AG09309 (cell line): ENCODE measurements at regions not wholly inside any gene's neighbourhood (a gene's known extent, or its start where the extent isn't known, plus 50 kb on each side); places are given as distances from the start of the nearest gene placed in this dataset.

ENCODE experiments used
- DNase-seq: peaks from one replicate; pipeline ENCODE4 v3.0.0-alpha.2; 2010; ENCODE audit warnings: low read depth
- H3K4me3 ChIP-seq: 2 replicates; pipeline ENCODE4 v1.5.1; 2011; ENCODE audit warnings: mild to moderate bottlenecking, low read depth, low read length, moderate library complexity; ENCODE audit not compliant: control insufficient read depth
- TF ChIP-seq, protein P1 (sequence below): IDR thresholded peaks from 2 replicates; pipeline ENCODE4 v1.5.1; 2011; ENCODE audit warnings: mild to moderate bottlenecking, low read depth, low read length, inconsistent platforms; ENCODE audit not compliant: insufficient read depth, control insufficient read depth; ENCODE audit errors: missing control alignments

DNA sequence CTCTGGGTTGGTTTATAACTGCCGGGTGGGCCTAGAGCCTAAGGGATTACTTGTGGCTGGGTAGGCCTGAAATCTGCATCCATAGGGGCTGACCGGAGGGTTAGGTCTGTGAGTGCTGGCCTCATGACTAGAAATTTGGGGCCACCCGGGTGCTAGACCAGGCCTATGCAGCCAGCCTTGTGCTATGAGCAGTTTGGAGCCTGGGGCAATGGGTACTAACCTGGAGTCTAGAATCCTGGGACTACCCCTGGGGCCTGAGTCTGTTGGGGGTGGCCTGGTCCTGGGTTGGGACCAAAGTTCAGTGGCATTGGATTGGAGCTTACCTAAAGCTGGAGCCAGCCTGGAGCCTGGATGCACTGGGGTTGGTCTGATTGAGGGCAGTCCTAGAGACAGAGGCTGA lies 995.2 kb downstream of the ANKRD7 start:
- H3K4me3 ChIP-seq = no peak overlapping the region
- no peak for DNase-seq
- TF ChIP-seq, protein P1, sequence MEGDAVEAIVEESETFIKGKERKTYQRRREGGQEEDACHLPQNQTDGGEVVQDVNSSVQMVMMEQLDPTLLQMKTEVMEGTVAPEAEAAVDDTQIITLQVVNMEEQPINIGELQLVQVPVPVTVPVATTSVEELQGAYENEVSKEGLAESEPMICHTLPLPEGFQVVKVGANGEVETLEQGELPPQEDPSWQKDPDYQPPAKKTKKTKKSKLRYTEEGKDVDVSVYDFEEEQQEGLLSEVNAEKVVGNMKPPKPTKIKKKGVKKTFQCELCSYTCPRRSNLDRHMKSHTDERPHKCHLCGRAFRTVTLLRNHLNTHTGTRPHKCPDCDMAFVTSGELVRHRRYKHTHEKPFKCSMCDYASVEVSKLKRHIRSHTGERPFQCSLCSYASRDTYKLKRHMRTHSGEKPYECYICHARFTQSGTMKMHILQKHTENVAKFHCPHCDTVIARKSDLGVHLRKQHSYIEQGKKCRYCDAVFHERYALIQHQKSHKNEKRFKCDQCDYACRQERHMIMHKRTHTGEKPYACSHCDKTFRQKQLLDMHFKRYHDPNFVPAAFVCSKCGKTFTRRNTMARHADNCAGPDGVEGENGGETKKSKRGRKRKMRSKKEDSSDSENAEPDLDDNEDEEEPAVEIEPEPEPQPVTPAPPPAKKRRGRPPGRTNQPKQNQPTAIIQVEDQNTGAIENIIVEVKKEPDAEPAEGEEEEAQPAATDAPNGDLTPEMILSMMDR = no peak

GRCh38 chr7:119223930-119224329 lies 999.4 kb downstream of the ANKRD7 start:
- DNase-seq = no peak
- H3K4me3 ChIP-seq = no peak overlapping the region
- TF ChIP-seq, protein P1 = no peak

DNA sequence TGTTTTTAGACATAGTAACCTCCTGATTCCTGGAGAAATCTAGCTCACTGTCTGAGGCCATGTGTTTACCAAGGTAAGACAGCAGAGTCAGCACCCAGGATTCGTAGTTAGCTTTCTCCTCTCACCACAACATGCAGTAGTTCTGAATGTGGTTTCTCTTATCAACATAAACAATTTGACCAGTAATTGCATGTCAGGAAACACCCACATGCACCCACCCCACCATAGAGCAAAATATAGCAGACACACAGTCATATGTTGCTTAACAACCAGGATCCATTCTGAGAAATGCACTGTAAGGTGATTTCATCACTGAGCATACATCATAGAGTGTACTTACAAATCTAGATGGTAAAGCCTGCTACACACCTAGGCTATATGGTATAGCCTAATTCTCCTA lies 1004.0 kb downstream of the ANKRD7 start:
- TF ChIP-seq, protein P1 = no peak
- no peak overlapping the region for H3K4me3 ChIP-seq
- DNase-seq = no peak

DNA sequence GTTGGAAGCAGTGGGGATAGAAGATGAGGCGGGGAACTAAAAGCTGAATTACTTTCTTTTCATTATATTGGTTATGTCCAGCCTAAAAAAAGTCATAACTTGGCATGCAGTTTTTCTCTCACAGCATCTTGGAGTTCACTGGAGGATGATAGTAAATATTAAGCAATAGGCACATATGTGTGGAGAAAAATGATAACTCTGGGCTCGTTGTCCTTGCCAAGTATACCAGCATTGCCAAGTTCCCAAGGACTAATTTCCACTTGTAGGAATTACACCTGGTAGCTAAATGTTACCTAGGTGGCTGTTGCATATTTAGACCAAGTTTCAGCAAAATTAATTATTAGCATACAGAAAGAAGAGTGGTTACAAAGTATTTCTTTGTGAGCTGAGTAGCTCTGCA lies 1007.6 kb downstream of the ANKRD7 start:
- TF ChIP-seq, protein P1 = no peak
- H3K4me3 ChIP-seq = no peak overlapping the region
- no peak for DNase-seq

DNA sequence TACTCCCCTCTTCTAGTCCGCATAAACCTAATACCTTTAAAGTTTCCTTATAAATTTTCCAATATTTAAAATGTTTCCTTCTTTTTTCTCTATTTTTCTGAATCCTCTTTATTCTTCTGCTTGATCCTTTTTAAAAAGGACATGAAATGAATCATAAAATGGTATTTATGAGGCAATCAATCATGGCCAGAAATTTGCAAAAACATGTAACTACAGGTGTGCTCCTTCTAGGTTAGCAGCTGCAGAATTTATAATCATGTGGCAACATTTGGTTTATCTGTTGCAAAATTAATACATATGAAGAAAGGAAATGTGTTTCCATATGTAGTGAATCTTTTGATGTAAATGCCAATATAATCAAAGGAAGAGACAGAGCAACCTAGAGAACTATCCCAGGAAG lies 1008.5 kb downstream of the ANKRD7 start:
- DNase-seq = no peak
- TF ChIP-seq, protein P1 = no peak
- no peak overlapping the region for H3K4me3 ChIP-seq

DNA sequence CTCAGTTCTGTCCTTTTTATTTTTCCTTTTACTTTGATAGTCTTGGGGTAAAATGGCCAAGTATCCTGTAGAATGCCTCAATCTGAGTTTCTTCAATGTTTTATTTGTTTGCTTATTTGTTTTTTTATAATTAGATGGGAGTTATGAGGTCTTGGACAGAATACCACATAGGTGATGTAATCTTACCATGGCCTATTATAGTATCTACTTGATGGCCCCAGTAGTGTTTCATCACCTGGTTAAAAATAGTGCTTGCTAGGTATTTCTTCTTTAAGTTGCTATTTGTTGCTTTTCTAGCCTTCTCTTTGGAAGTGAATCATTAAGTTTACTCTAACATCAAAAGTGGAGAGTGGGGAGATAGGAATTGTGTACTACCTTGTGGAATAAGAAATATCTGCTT lies 1020.0 kb upstream of the KCND2 start:
- DNase-seq = no peak
- TF ChIP-seq, protein P1 = no peak
- H3K4me3 ChIP-seq = no peak overlapping the region

- TF ChIP-seq, protein P1 = no peak
- no peak overlapping the region for H3K4me3 ChIP-seq
- DNase-seq = no peak
Observed at GRCh38 chr7:119254742-119255141, 1018.2 kb upstream of the KCND2 start.
